H1 (cell line): ENCODE measurements at regions not wholly inside any gene's neighbourhood (a gene's known extent, or its start where the extent isn't known, plus 50 kb on each side); places are given as distances from the start of the nearest gene placed in this dataset.

Source experiments
- CTCF ChIA-PET: fragments of 300-600 bp; sonication (Branson Sonifier 250); formaldehyde crosslinking; loops from one replicate; lab custom pipeline; 2021; ENCODE audit not compliant: partially characterized antibody; lab: Charles Lee
- POLR2A ChIA-PET: fragments of 300-600 bp; sonication (Branson Sonifier 250); formaldehyde crosslinking; loops from one replicate; lab custom pipeline; 2021; ENCODE audit warnings: inconsistent platforms; ENCODE audit not compliant: partially characterized antibody; lab: Charles Lee
- DNase-seq, 2 experiments: peaks; one replicate each; pipeline versions ENCODE4 v3.0.0 to v3.0.0-alpha.2; 2010 to 2022; ENCODE audit warnings: low spot score in 2 of 2, low read depth in 1 of 2, mixed read lengths in 1 of 2
- FAIRE-seq: peaks from 2 replicates; lab custom pipeline; 2011; peaks lifted over from hg19 to GRCh38; lab: Jason Lieb, UNC
- H2AFZ ChIP-seq: 2 replicates; pipeline ENCODE4 v1.8.1; 2012; ENCODE audit warnings: low read length, inconsistent platforms
- H2AK5ac ChIP-seq: 2 replicates; pipeline ENCODE4 v1.6.1; 2013; ENCODE audit warnings: low read depth, low read length
- H2BK120ac ChIP-seq: replicated peaks from 2 replicates; pipeline ENCODE3; 2013; ENCODE audit warnings: low read depth, low read length, inconsistent platforms
- H2BK12ac ChIP-seq: 2 replicates; pipeline ENCODE4 v1.6.1; 2013; ENCODE audit warnings: low read depth, low read length
- H2BK15ac ChIP-seq: 2 replicates; pipeline ENCODE4 v1.6.1; 2013; ENCODE audit warnings: low read length
- H2BK20ac ChIP-seq: 2 replicates; pipeline ENCODE4 v1.6.1; 2013; ENCODE audit warnings: low read length
- H2BK5ac ChIP-seq: 2 replicates; pipeline ENCODE4 v1.6.1; 2013; ENCODE audit warnings: low read depth, low read length
- H3K14ac ChIP-seq: 2 replicates; pipeline ENCODE4 v1.6.1; 2013; ENCODE audit warnings: inconsistent platforms; ENCODE audit not compliant: insufficient read length
- H3K18ac ChIP-seq: 2 replicates; pipeline ENCODE4 v1.6.1; 2013; ENCODE audit warnings: low read length; ENCODE audit errors: extremely low read depth
- H3K23ac ChIP-seq: 2 replicates; pipeline ENCODE4 v1.6.1; 2013; ENCODE audit warnings: inconsistent platforms; ENCODE audit not compliant: insufficient read length
- H3K23me2 ChIP-seq: 2 replicates; pipeline ENCODE4 v1.6.1; 2013; ENCODE audit warnings: low read depth, low read length
- H3K27ac ChIP-seq: 2 replicates; pipeline ENCODE4 v1.6.1; 2011; ENCODE audit warnings: low read depth, low read length, inconsistent platforms
- H3K27me3 ChIP-seq, 4 experiments: replicated peaks in 1 of 4; 1 replicate in 1 of 4; 2 replicates in 3 of 4; pipeline versions ENCODE4 v1.6.1 to v1.8.1; 2011 to 2013; ENCODE audit warnings: low read length in 3 of 4, mild to moderate bottlenecking in 3 of 4, inconsistent platforms in 2 of 4, mixed read lengths in 2 of 4, moderate library complexity in 1 of 4; ENCODE audit not compliant: control insufficient read depth in 3 of 4, insufficient read depth in 3 of 4; ENCODE audit errors: extremely low read depth in 1 of 4
- H3K36me3 ChIP-seq, 4 experiments: 2 replicates each; pipeline versions ENCODE4 v1.6.1 to v1.8.1; 2011 to 2013; ENCODE audit warnings: mild to moderate bottlenecking in 4 of 4, low read length in 3 of 4, moderate library complexity in 2 of 4, control low read depth in 1 of 4, inconsistent platforms in 1 of 4; ENCODE audit not compliant: insufficient read depth in 4 of 4, control insufficient read depth in 2 of 4
- H3K4ac ChIP-seq: replicated peaks from 2 replicates; pipeline ENCODE3; 2013; ENCODE audit warnings: low read length, low read depth, mixed read lengths, inconsistent platforms; ENCODE audit not compliant: insufficient read length
- H3K4me1 ChIP-seq, 4 experiments: replicated peaks in 1 of 4; 1 replicate in 1 of 4; 2 replicates in 3 of 4; pipeline versions ENCODE4 v1.6.1 to v1.8.1; 2011 to 2013; ENCODE audit warnings: low read length in 3 of 4, inconsistent platforms in 2 of 4, mixed read lengths in 1 of 4; ENCODE audit not compliant: insufficient read depth in 4 of 4, control insufficient read depth in 3 of 4
- H3K4me2 ChIP-seq, 2 experiments: 2 replicates each; pipeline versions ENCODE4 v1.6.1 to v1.8.1; 2011 to 2013; ENCODE audit warnings: low read depth in 2 of 2, low read length in 2 of 2, control low read depth in 1 of 2, inconsistent platforms in 1 of 2, mild to moderate bottlenecking in 1 of 2; ENCODE audit not compliant: insufficient read depth in 1 of 2
- H3K4me3 ChIP-seq, 4 experiments: fragments of 200-600, 300-600 bp in 1 of 4; sonication (generic), shearing (Covaris generic), sonication (Bioruptor Twin) in 1 of 4; 2 replicates each; pipeline versions ENCODE4 v1.5.1 to v1.8.1; 2011 to 2016; ENCODE audit warnings: low read length in 4 of 4, low read depth in 3 of 4, control low read depth in 2 of 4, inconsistent platforms in 2 of 4, mild to moderate bottlenecking in 2 of 4, mixed read lengths in 1 of 4, moderate library complexity in 1 of 4; ENCODE audit not compliant: insufficient read depth in 2 of 4; ENCODE audit errors: extremely low read depth in 1 of 4
- H3K56ac ChIP-seq: replicated peaks from 2 replicates; pipeline ENCODE3; 2013; ENCODE audit warnings: low read depth, mild to moderate bottlenecking, mixed read lengths, low read length, inconsistent platforms; ENCODE audit not compliant: insufficient read length
- H3K79me1 ChIP-seq: 2 replicates; pipeline ENCODE4 v1.6.1; 2013; ENCODE audit warnings: low read depth, low read length, control low read depth
- H3K79me2 ChIP-seq, 2 experiments: 2 replicates each; pipeline versions ENCODE4 v1.6.1 to v1.8.1; 2012 to 2013; ENCODE audit warnings: low read length in 2 of 2, mild to moderate bottlenecking in 2 of 2, inconsistent platforms in 1 of 2; ENCODE audit not compliant: insufficient read depth in 2 of 2, control insufficient read depth in 1 of 2
- H3K9ac ChIP-seq, 4 experiments: replicated peaks in 1 of 4; 1 replicate in 1 of 4; 2 replicates in 3 of 4; pipeline versions ENCODE4 v1.6.1 to v1.8.1; 2011 to 2013; ENCODE audit warnings: low read depth in 3 of 4, low read length in 3 of 4, control low read depth in 2 of 4, mild to moderate bottlenecking in 2 of 4, moderate library complexity in 2 of 4, inconsistent platforms in 1 of 4; ENCODE audit errors: extremely low read depth in 1 of 4
- H3K9me3 ChIP-seq, 2 experiments: 2 replicates each; pipeline versions ENCODE4 v1.6.1 to v1.8.1; 2012 to 2013; ENCODE audit warnings: mild to moderate bottlenecking in 2 of 2, moderate library complexity in 2 of 2, control low read depth in 1 of 2, inconsistent platforms in 1 of 2, low read depth in 1 of 2, low read length in 1 of 2, mixed read lengths in 1 of 2; ENCODE audit not compliant: insufficient read depth in 2 of 2
- H4K20me1 ChIP-seq, 2 experiments: replicated peaks in 1 of 2; 2 replicates each; pipeline versions ENCODE3 to v1.8.1; 2011 to 2013; ENCODE audit warnings: inconsistent platforms in 2 of 2, low read length in 2 of 2, mild to moderate bottlenecking in 1 of 2; ENCODE audit not compliant: insufficient read depth in 2 of 2, control insufficient read depth in 1 of 2
- H4K5ac ChIP-seq: 2 replicates; pipeline ENCODE4 v1.6.1; 2013; ENCODE audit warnings: low read length, low read depth, mixed read lengths, inconsistent platforms; ENCODE audit not compliant: insufficient read length
- H4K8ac ChIP-seq: 2 replicates; pipeline ENCODE4 v1.8.0; 2013; ENCODE audit warnings: mild to moderate bottlenecking, moderate library complexity, low read length, inconsistent platforms; ENCODE audit not compliant: insufficient read depth; ENCODE audit errors: extremely low read depth
- H4K91ac ChIP-seq: replicated peaks from 2 replicates; pipeline ENCODE3; 2013; ENCODE audit warnings: low read length, mixed read lengths, inconsistent platforms; ENCODE audit not compliant: insufficient read length
- WGBS, 2 experiments: shearing (Covaris generic) in 1 of 2; methylation state at CpG; one replicate each; pipeline versions ENCODE4 v1.1.6 to v1.1.7; 2013 to 2015; ENCODE audit warnings: low lambda C conversion rate in 2 of 2, mixed read lengths in 2 of 2, inconsistent platforms in 1 of 2, low coverage in 1 of 2, missing lambda C conversion rate in 1 of 2; ENCODE audit not compliant: insufficient replicate concordance in 2 of 2, insufficient coverage in 1 of 2, insufficient read length in 1 of 2; ENCODE audit errors: extremely low coverage in 1 of 2, missing lambda C conversion rate in 1 of 2; 5-methylcytosine and 5-hydroxymethylcytosine counted together

DNA sequence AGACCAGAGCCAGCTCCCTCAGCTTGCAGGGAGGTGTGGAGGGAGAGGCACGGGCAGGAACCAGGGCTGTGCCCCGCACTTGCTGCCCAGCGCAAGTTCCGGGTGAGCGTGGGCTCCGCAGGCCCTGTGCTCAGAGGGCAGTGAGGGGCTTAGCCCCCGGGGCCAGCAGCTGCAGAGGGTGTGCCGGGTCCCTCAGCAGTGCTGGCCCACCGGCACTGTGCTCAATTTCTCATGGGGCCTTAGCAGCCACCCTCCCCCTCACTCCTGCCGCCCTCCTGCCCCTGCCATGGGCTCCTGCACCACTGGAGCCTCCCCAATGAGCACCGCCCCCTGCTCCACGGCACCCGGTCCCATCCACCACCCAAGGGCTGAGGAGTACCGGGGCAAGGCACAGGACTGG, 104.6 kb upstream of the SRD5A3 start:
- ChIA-PET CTCF (interaction anchor here (1.1 to 1.6 kb wide), 2 partner anchors 55 to 71 kb away, joined by 3 to 5 read pairs; no protein-coding TSS in a partner anchor), POLR2A (no interaction called here)
- H3K4me2 ChIP-seq, result no peak overlapping the region
- no peak overlapping the region for H3K9ac ChIP-seq
- H2AFZ ChIP-seq, result no peak overlapping the region
- H3K23ac ChIP-seq, result no peak overlapping the region
- no peak overlapping the region for H3K4ac ChIP-seq
- no peak overlapping the region for H4K91ac ChIP-seq
- no peak overlapping the region for H2BK5ac ChIP-seq
- H2BK20ac ChIP-seq, result no peak overlapping the region
- no peaks in the 10 kb centered on the region for H4K20me1 ChIP-seq
- no peaks in the 10 kb centered on the region; a peak in 1 of 8 replicates for H3K36me3 ChIP-seq
- H3K56ac ChIP-seq, result no peak overlapping the region
- no peak overlapping the region for H3K4me3 ChIP-seq
- H4K5ac ChIP-seq, result no peak overlapping the region
- H2BK15ac ChIP-seq, result no peak overlapping the region
- H3K23me2 ChIP-seq, result no peaks in the 10 kb centered on the region
- no peaks in the 10 kb centered on the region; a peak in 1 of 7 replicates for H3K27me3 ChIP-seq
- H2AK5ac ChIP-seq, result no peak overlapping the region
- no peak overlapping the region for H3K14ac ChIP-seq
- no peaks in the 10 kb centered on the region for H3K79me1 ChIP-seq
- FAIRE-seq (no peak), DNase-seq (no peak)
- H3K18ac ChIP-seq, result no peak overlapping the region
- WGBS, 2 experiments, result 85% methylated on average over 7 of the region's 14 CpGs; no CpG with 5 or more reads in 1 of the 2 experiments
- H2BK120ac ChIP-seq, result no peak overlapping the region
- no peaks in the 10 kb centered on the region for H3K79me2 ChIP-seq
- H2BK12ac ChIP-seq, result no peak overlapping the region
- no peak overlapping the region for H4K8ac ChIP-seq
- H3K4me1 ChIP-seq, result no peaks in the 10 kb centered on the region
- peaks cover 0 to 7% of the 10 kb centered on the region in 2 experiments; a peak in 2 of 4 replicates for H3K9me3 ChIP-seq
- H3K27ac ChIP-seq, result no peak overlapping the region
